Spinal cord (tissue), 9 donors: ENCODE measurements at regions not wholly inside any gene's neighbourhood (a gene's known extent, or its start where the extent isn't known, plus 50 kb on each side); places are given as distances from the start of the nearest gene placed in this dataset.

Experiments used
- DNase-seq, 6 donors: peaks; one replicate each; pipeline versions ENCODE4 v3.0.0 to v3.0.0-alpha.2; 2013 to 2015; ENCODE audit warnings: low spot score in 6 of 6, low read depth in 4 of 6
- H3K27ac ChIP-seq: one replicate; pipeline ENCODE4 v1.5.1; 2013; ENCODE audit warnings: low read depth, low read length, control low read depth
- H3K27me3 ChIP-seq: one replicate; pipeline ENCODE4 v1.6.1; 2013; ENCODE audit warnings: low read length; ENCODE audit not compliant: control insufficient read depth, insufficient read depth
- H3K36me3 ChIP-seq: one replicate; pipeline ENCODE4 v1.6.1; 2013; ENCODE audit warnings: low read length; ENCODE audit not compliant: control insufficient read depth, insufficient read depth
- H3K4me1 ChIP-seq: one replicate; pipeline ENCODE4 v1.6.1; 2013; ENCODE audit warnings: low read length; ENCODE audit not compliant: control insufficient read depth, insufficient read depth
- H3K4me3 ChIP-seq: one replicate; pipeline ENCODE4 v1.5.1; 2013; ENCODE audit warnings: low read depth, low read length, control low read depth
- H3K9me3 ChIP-seq: one replicate; pipeline ENCODE4 v1.6.1; 2013; ENCODE audit warnings: low read length; ENCODE audit not compliant: control insufficient read depth, insufficient read depth
- WGBS: methylation state at CpG from one replicate; pipeline ENCODE4 v1.1.5; 2013; ENCODE audit warnings: missing lambda C conversion rate; ENCODE audit not compliant: insufficient coverage; 5-methylcytosine and 5-hydroxymethylcytosine counted together
- donor health status: healthy.

DNA sequence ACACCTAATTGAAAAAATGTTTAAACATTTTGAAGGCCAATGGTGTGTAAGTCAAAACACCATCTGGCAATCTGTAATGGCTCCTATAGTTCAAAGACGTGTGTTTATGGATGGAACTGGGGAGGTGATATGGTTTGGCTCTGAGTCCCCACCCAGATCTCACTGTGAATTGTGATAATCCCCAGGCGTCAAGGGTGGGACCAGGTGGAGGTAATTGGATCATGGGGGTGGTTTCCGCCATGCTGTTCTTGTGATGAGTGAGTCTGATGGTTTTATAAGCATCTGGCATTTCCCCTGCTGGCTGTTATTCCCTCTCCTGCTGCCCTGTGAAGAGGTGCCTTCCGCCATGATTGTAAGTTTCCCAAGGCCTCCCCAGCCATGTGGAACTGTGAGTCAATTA lies 52.2 kb downstream of the ADRA2C start:
- Histone ChIP-seq H3K4me3 (no peak overlapping the region), H3K36me3 (no peaks in the 10 kb centered on the region), H3K9me3 (no peaks in the 10 kb centered on the region), H3K27me3 (no peaks in the 10 kb centered on the region), H3K4me1 (peaks cover 15% of the 10 kb centered on the region), H3K27ac (no peak overlapping the region)
- no peak for DNase-seq
- 100% methylated on average over 1 of the region's 4 CpGs for WGBS

- Histone ChIP-seq H3K27ac (no peak overlapping the region), H3K27me3 (peaks cover 3% of the 10 kb centered on the region), H3K4me1 (peaks cover 15% of the 10 kb centered on the region), H3K36me3 (no peaks in the 10 kb centered on the region), H3K9me3 (no peaks in the 10 kb centered on the region), H3K4me3 (no peak overlapping the region)
- peak in 1 of 6 donors; percentile 22 for DNase-seq
- 89% methylated on average over 15 of the region's 17 CpGs for WGBS
Measured at GRCh38 chr4:3819210-3819919, 53.2 kb downstream of the ADRA2C start.

DNA sequence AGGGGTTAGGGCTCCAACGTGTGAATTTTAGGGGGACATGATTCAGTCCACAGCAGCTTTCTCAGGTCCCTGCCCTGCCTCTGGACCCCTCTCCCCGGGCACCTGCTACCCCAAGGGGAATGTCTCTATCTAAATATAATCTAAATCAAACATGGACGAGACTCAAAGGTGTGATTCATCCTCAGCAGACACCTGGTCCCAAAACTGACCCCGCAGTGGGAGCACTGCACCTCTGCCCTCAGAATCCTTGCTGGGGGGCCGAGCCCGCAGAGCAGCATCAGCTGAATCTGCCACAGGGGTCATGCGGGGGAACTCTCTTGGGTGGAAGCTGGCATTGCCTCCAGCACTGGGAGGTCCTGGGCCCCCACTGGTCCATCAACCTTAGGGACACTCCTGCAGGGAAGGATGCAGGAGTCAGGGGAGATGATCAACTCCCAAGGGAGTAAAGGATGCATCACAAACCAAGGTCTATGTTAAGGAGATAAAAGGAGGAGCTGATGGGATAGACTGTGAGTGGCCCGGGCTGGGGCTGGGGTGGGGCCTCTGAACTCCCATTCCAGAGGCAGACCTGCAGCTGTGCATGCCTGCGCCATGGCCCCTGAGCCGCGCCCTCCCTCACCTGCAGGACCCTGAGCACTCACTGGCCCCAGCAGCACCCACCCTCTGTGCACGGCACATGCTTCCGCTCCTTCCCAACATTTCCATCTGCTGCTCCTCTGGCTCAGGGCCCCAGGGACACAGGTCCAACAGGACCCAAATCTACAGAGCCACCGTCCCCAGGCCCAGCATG lies 54.0 kb downstream of the ADRA2C start:
- H3K9me3 ChIP-seq: no peaks in the 10 kb centered on the region
- 84% methylated on average over 12 of the region's 14 CpGs for WGBS
- no peak overlapping the region for H3K27ac ChIP-seq
- H3K36me3 ChIP-seq: no peaks in the 10 kb centered on the region
- H3K27me3 ChIP-seq: peaks cover 3% of the 10 kb centered on the region
- no peak for DNase-seq
- H3K4me1 ChIP-seq: peaks cover 15% of the 10 kb centered on the region
- H3K4me3 ChIP-seq: no peak overlapping the region

- H3K36me3 ChIP-seq: no peaks in the 10 kb centered on the region
- 74% methylated on average over 22 of the region's 24 CpGs for WGBS
- H3K9me3 ChIP-seq: no peaks in the 10 kb centered on the region
- H3K4me3 ChIP-seq: no peak overlapping the region
- peaks cover 15% of the 10 kb centered on the region for H3K4me1 ChIP-seq
- no peak for DNase-seq
- H3K27ac ChIP-seq: no peak overlapping the region
- peaks cover 3% of the 10 kb centered on the region for H3K27me3 ChIP-seq
Measured at GRCh38 chr4:3820806-3821579, 54.8 kb downstream of the ADRA2C start.

- Histone ChIP-seq H3K27ac (no peak overlapping the region), H3K4me1 (peaks cover 15% of the 10 kb centered on the region), H3K36me3 (no peaks in the 10 kb centered on the region), H3K4me3 (no peak overlapping the region), H3K27me3 (peaks cover 3% of the 10 kb centered on the region), H3K9me3 (no peaks in the 10 kb centered on the region)
- DNase-seq: no peak
- 68% methylated on average over 15 of the region's 15 CpGs for WGBS
Measured at GRCh38 chr4:3821580-3822229, 55.5 kb downstream of the ADRA2C start.

DNA sequence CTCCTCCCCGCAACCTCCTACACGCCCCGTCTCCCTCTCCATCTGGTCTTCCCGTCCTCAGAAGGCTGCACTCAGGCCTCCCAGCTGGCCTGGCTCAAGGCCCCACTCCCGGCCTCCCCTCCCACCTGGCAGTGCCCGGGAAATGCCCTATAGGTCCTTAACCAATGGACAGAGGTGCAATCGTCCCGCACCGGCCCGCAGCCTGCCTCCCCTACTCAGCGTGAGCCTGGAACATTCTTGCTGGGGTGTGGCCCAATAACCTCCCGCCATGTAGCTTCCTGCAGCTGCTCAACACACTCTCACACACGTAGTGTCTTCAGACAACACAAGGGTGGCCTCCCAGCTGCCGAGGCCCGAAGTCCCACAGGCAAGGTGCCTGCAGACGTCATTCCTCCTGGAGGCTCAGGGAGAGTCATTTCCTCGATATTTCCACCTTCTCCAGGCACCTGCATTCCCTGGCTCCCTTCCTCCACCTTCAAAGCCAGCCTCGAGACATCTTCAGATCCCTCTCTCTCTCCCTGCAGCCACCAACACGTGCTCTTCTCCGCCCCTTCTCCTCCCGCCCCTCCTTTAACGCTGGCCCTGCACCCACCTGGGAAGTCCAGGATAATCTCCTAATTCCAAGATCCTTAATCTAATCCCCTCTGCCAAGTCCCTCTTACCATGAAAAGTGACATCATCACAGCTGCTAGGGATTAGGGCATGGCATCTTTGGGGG lies 56.2 kb downstream of the ADRA2C start:
- no peaks in the 10 kb centered on the region for H3K9me3 ChIP-seq
- peaks cover 19% of the 10 kb centered on the region for H3K4me1 ChIP-seq
- peaks cover 3% of the 10 kb centered on the region for H3K27me3 ChIP-seq
- WGBS: 75% methylated on average over 21 of the region's 22 CpGs
- H3K4me3 ChIP-seq: no peak overlapping the region
- DNase-seq: no peak
- H3K36me3 ChIP-seq: no peaks in the 10 kb centered on the region
- no peak overlapping the region for H3K27ac ChIP-seq

DNA sequence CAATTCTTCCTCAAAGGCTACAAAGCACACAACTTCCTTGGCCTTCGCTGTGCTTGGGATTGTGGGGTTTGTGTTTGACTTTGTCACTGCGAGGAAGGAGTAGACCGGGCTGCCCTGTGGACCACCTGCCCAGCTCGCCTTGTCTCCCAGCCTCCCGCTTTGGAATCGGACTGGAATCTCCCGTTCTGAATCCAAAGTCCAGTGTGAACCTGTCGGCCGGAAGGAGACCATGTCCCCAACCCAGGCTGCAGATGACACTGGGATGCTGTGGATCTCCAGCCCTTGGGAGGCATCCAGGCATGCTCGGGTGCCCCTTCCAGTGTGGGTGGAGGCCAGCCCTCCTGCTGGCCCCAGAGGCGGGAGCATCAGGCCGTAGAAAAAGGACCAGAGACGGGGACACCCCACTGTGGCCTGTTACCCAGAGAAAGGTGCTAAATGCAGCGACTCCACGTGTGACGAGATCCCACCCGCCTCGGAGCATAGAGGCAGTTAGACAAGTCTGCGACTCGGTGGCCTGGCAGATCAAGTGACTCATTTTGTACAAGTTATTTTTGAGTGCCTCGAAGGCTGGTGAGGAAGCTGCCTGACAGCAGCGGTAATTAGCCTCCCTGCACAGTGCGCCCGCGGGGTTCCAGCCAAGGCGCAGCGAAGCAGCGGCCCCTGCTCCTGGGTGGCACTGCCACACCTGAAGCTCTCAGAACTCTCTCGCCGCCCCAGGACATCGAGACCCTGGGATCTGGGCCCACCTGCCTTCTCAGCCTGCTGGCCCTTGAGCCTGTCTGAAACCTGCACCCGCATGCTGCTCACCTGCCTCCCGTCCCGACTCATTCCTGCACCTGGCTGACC lies 57.5 kb downstream of the ADRA2C start:
- Histone ChIP-seq H3K27ac (no peak overlapping the region), H3K36me3 (no peaks in the 10 kb centered on the region), H3K27me3 (peaks cover 3% of the 10 kb centered on the region), H3K9me3 (no peaks in the 10 kb centered on the region), H3K4me1 (peaks cover 30% of the 10 kb centered on the region), H3K4me3 (no peak overlapping the region)
- no peak for DNase-seq
- 87% methylated on average over 34 of the region's 34 CpGs for WGBS

- H3K36me3 ChIP-seq: no peaks in the 10 kb centered on the region
- H3K4me3 ChIP-seq: no peak overlapping the region
- DNase-seq: no peak
- H3K27ac ChIP-seq: no peak overlapping the region
- peaks cover 3% of the 10 kb centered on the region for H3K27me3 ChIP-seq
- no peaks in the 10 kb centered on the region for H3K9me3 ChIP-seq
- H3K4me1 ChIP-seq: peaks cover 33% of the 10 kb centered on the region
- 90% methylated on average over 19 of the region's 19 CpGs for WGBS
Measured at GRCh38 chr4:3824521-3825270, 58.5 kb downstream of the ADRA2C start.
